ENCODE measurements at regions not wholly inside any gene's neighbourhood (a gene's known extent, or its start where the extent isn't known, plus 50 kb on each side); places are given as distances from the start of the nearest gene placed in this dataset.

- ATAC-seq (ENCODE audit: poor library complexity) (no peak), DNase-seq (no peak)
- intact Hi-C loops (cut with DNase I): no loop called here
Observed at GRCh38 chr11:12623869-12624268, 50.4 kb upstream of the TEAD1 start.
